ENCODE measurements at regions not wholly inside any gene's neighbourhood (a gene's known extent, or its start where the extent isn't known, plus 50 kb on each side); places are given as distances from the start of the nearest gene placed in this dataset.

DNA sequence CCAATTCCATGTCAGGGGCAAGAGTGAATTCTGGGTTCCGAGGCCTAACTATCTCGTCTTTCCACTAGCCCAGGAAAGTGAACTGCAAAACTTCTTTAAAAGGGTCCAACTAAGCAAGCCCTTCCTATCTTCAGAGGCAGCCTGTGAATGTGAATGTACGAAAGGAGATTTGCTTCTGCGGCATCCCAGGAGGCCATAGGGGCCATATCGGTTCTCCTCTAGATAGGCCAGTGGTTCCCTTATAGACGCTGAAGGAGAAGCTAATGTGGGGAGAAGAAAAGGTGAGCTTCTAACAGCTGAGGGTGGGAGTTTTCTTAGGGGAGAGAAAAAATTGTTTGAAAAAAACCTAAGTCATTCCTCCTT is 128.0 kb upstream of the C1orf174 start:
- no peak for DNase-seq (ENCODE audit: extremely low read depth in 1 of 11, low read depth in 9 of 11, low spot score in 4 of 11)

DNA sequence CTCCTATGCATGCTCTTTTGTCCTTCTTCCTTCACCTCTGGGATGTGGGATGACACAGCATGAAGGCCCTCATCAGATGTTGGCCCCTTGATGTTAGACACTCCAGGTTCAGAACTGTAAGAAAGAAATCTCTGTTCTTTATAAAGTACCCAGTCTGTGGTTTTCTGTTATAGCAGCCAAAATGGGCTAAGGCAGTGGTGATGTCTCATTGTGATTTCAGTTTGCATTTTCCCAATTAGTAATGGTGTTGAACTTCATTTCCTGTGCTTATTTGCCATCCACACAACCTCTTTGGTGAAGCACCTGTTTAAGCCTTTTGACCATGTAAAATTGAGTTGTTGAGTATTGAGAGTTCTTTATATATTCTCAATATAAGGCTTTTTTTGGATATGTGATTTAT is 129.3 kb upstream of the C1orf174 start:
- no peak for DNase-seq (ENCODE audit: extremely low read depth in 1 of 11, low read depth in 9 of 11, low spot score in 4 of 11)

DNA sequence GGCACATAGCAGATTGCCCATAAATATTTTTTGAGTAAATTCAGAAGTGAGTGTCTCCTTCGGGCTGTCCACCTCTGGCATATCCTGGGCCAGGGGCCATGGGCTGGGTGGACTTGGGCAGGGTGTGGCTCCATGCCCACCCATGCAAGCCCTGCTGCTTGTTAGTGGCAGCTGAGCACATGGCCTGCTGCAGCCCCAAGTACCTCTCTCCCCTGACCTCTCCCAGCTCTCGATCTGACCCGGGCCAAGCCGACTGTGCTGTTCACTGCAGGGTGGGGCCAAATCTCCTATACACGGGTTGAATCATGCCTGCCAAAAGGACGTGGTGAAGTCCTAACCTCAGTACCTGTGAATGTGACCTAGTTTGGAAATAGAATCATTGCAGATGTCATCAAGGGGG is 132.5 kb upstream of the C1orf174 start:
- no peak for DNase-seq (ENCODE audit: extremely low read depth in 1 of 11, low read depth in 9 of 11, low spot score in 4 of 11)

DNA sequence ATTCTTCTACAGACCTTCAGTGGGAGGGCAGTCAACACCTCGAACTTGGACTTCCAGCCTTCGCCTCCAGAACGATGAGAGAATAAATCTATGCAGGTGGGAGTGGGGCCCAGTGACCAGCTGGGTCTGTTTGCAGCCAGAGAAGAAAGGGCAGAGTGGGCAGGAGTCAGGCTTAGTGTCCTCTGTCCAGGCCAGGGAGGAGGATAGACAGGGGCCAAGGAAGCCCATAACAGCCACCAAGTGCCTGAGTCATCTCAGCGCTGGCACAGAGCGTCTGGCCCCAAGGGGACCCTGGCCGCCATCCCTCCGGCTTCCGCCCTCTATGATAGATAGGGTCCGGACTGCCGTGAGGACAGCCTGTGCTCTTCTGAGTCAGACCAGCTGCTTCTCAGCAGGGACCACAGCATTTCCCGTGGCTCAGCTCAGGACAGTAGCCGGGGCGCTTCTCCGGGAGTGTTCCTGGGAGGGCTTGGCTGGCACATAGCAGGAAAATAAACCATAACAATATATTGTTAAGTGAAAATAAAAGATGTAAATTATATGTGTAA is 133.1 kb upstream of the C1orf174 start:
- DNase-seq (ENCODE audit: extremely low read depth in 1 of 11, low read depth in 9 of 11, low spot score in 4 of 11), result no peak

DNA sequence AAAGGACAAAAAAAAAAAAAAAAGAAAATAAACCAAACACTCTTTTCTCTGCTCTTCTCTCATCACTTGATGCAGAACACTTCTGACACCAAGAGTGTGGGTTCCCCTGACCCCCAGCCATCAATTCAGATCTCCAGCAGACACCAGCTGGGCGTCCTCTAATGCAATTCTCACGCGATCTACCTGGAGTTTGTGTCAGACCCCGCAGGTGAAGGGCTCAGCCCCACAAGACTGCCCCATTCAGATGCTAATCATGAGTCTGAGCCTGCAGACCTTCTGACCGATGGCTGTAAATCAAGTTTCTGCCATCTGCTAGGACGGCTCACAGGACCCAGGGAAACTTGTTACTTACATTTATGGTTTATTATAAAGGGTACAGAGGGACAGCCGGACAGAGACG is 133.6 kb upstream of the C1orf174 start:
- DNase-seq (ENCODE audit: extremely low read depth in 1 of 11, low read depth in 9 of 11, low spot score in 4 of 11), result no peak

DNA sequence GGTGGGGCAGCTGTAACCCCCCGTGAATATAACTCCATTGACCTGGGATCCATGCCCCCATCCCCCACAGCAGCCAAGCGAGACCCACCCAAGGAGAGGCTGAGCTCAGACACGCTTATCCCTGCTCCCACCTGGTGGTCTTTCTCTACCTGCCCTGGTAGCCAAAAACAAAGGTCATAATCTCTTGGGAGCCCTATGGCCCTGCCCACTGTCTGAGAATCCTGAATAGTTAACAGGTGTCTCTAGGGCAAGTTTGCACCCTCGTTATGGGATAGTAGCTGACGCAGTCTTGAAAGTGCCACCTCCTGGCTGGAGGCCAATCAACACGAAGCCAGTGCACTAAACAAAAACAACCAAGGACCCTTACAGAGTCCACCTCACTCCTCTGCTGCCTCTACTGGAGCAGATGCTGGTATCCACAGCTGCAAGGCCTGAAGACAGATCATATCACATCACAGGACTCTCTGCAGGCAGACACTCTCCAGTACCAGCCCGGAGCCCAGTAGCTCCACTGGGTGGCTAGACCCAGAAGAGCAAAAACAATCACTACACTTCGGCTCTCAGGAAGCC is 134.3 kb upstream of the C1orf174 start:
- no peak for DNase-seq (ENCODE audit: extremely low read depth in 1 of 11, low read depth in 9 of 11, low spot score in 4 of 11)

DNA sequence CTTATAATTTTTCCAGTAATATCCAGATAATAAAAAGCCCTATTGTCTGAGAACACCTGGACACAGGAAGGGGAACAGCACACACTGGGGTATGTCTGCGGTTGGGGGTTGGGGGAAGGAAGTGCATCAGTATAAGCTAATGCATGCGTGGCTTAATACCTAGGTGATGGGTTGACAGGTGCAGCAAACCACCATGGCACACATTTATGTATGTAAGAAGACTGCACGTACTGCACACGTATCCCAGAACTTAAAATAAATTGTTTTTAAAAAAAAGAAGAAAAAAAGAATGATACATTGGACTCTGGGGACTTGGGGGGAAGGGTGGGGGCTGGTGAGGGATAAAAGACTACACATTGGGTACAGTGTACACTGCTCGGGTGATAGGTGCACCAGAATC is 144.9 kb upstream of the C1orf174 start:
- DNase-seq (ENCODE audit: extremely low read depth in 1 of 11, low read depth in 9 of 11, low spot score in 4 of 11), result no peak

DNA sequence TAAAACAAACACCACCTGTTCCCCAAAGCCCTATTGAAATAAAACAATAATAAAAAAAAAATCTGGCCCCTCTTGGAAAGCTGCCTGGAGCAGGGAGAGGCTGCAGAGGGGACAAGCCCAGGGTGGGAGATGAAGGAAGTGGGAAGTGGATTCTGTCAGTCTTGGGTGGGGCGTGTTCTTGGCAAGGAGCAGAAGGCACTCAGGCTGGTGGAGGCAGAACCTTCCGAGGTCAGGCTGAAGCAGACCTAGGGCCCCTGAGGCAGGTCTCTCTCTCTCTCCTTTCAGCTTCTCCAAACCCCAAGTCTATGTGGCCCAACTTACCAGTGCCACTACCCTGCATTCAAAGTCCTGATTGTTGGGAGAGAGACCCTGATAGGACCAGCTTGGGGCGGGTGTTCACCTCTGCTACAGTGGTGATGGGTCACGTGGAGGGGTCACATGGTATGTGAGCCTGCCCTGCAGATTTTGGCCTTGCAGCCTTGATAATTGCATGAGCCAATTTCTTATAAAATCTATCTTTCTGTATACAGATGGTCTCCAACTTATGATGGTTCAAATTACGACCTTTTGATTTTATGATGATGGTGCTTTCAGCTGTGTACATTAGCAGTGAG is 145.4 kb upstream of the C1orf174 start:
- no peak for DNase-seq (ENCODE audit: extremely low read depth in 1 of 11, low read depth in 9 of 11, low spot score in 4 of 11)

DNA sequence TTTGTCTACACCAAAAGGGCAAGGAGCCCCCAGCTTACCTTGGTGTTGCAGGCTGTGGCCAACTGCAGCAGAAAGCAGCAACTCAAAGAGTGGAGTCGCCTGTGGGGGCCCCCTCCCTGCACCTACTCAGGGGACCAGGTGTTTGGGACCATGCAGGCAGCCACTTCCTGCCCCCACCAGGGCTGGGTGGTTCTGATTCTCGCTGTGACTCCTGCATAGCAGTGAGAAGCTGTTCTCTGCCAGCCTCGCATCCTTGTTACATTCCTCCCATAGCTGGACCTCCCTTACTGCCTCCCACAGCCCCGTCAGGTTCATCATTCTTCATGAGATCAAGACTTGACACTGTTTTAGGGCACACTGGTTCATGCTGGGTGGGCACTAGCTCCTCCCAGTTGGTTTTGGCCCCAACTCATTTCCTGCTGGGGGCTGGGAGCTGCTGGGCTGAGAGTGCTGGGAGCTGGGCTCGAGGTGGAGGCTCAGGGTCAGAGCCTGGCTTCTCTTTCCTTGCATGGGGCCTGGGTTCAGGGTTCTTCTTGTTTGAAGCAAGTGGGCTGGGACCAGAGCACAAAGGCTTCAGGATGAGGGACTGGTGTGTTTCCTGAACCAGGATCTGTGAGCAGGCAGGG is 146.9 kb upstream of the C1orf174 start:
- no peak for DNase-seq (ENCODE audit: extremely low read depth in 1 of 11, low read depth in 9 of 11, low spot score in 4 of 11)

DNA sequence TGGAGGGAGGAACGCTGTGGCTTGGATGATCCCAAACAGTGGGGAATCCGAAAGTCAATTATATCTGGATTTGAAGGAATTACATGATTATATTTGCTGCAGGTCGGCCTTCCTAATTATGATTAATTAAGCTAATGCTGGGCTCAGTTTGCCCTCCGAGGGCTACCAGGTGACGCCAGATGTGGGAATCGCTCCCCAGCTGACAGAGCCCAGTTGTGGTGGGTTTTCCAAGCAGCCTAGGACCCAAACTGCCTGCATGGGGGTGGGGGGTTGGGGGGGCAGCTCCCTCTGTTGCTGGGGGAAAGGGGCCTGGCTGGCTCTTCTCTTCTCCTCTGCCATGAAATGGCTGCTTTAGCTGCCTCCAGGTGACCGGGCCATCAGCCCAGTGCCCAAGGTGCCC is 147.6 kb upstream of the C1orf174 start:
- no peak for DNase-seq (ENCODE audit: extremely low read depth in 1 of 11, low read depth in 9 of 11, low spot score in 4 of 11)

DNA sequence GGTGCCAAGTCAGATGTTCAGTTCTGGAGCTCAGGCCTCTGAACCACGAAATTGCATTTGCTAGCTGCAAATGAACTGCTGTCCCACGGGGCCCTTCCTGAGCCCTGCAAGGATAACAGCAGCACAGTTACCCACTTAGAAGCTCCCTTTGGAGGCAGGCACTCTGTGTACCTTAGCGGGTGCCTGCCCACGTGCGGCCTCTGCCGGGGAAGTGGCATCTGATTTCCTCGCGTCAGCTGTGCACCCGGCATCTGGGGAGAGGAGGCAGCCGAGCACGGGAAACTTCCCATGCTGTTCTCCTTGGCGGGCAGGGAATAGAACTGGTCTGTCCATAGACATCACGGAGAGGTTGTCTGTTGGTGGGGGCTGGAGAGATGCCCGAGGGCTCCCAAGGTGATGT is 148.0 kb upstream of the C1orf174 start:
- peak in 1 of 11 donors; percentile 15 for DNase-seq (ENCODE audit: extremely low read depth in 1 of 11, low read depth in 9 of 11, low spot score in 4 of 11)

DNA sequence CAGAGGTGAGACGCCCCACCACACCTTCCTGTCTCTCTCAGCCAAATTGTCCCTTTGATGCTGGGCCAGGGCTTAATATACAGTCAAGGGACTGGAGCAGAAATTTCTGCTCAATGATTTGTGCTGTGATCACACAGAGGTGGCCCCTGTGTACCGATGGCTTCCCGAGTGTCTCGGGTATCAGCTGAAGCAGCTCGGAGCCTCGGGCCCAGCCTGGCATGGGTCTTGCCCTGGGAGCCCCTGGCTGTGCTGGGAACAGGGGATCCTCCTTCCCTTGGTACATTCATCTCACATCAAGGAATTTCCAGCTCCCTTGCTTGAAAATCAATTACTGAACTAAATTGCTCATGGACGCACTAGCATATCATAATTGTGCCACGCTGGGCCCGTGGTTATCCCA is 148.8 kb upstream of the C1orf174 start:
- DNase-seq (ENCODE audit: extremely low read depth in 1 of 11, low read depth in 9 of 11, low spot score in 4 of 11), result no peak

DNA sequence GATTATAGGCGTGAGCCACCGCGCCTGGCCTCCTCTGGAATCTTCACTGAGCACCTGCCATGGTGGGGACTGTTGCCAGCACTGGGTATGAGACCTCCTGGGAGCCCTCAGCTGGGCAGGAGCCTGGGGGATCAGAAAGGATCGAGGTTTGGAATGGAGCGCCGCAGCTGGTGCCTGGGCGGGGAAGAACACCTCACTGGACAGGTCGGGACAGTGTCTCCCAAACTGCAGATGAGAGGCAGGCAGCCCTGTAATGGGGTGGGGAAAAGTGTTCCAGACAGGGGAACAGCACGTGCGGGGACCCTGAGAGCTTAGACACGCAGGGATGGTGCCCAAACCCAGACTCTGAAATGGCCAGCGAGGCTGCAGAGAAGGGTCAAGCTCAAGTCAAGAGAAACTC is 150.9 kb upstream of the C1orf174 start:
- no peak for DNase-seq (ENCODE audit: extremely low read depth in 1 of 11, low read depth in 9 of 11, low spot score in 4 of 11)

DNA sequence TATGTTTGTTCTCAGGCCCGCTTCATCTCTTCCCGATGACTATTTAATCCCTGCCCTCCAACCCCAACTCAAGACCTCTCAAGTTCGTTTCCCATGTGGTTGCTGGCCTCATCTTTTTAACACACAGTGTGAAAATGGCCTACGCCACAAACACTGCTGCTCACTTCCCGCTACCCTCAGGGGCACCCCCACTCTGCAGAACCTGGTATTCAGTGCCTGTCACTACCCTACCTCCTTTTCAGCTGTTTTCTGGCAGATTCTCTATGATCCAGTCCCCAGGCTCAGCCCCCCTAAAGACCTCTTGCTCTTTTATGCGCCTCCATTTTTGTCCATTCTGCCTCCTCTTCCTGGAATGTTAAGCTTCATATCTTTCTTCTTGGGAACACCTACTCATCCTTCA is 152.6 kb upstream of the C1orf174 start:
- no peak for DNase-seq (ENCODE audit: extremely low read depth in 1 of 11, low read depth in 9 of 11, low spot score in 4 of 11)

DNA sequence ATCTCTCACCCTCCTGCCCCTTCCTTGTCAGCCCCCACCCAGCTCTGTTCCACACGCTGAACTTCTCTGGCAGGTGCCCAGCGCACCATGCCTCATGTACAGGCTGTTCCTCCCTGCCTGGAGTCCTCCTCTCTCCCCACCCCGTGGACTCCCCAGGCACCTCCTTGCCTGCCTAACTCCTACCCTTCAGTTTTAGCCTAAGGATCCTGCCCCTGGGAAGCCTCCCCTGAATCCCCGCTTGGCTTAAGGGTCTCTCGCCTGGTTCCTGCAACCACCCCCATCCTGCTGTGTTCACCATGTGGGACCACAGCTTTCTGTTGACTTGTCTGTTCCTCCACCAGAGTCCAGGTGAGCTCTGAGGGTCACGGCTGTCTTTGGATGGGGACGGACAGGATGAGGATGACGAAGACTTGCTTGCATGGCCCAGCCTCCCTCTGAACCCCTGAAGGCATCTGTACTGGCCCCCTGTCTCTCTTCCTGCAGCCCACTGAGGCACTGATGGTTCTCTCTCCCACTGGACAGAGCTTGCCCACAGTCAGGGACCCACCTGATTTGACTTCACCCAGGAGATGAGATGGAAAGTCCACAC is 153.2 kb upstream of the C1orf174 start:
- DNase-seq (ENCODE audit: extremely low read depth in 1 of 11, low read depth in 9 of 11, low spot score in 4 of 11), result no peak

DNA sequence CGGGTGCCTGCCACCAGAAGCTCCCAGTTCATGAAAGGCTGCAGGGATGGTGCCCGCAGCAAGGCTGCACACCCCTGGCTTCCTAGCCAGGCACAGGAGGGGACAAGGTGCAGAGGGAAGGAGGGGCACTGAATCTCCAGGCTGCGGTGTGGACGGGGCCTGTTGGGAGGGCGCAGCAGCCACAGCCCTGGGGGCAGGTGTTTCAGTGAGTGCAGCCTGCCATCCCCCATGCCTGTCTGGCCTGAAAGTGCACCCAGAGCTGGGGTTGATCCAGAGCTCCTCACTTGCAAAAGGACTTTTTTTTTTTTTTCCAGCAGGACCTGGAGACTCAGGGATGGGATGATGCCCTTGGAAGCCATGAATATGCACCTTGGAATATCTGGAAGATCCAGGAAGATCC is 153.7 kb upstream of the C1orf174 start:
- no peak for DNase-seq (ENCODE audit: extremely low read depth in 1 of 11, low read depth in 9 of 11, low spot score in 4 of 11)

DNA sequence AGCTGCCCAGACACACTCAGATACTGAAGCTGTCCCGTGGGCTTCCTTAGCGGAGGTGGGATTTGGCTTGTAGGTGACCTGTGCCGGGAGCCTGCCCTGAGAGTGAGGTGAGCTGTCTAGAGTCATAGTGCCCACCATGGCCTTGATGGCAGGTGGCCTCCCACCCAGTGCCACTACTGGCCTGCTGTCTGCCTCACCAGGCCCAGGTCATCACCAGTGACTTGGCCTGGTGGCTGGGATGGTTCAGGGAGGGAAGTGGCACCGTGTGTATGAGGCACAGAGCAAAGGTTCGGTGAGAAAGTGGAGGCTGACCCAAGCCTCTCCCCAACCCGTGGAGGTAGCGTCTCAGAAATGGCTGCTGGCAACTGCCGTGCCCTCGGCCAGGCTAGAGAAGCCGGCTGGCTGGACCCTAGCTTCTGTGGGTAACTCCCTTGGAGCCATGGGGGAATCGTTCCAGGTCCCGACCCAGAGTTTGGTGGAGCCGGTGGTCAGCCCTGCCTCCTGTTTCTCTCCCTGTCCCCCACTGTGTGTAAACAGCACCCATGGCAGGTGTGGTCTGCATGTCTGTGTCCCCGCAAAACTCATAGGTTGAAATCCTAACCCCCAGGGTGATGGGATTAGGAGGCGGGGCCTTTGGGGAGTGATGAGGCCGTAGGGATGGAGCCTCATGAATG is 155.4 kb upstream of the C1orf174 start:
- no peak for DNase-seq (ENCODE audit: extremely low read depth in 1 of 11, low read depth in 9 of 11, low spot score in 4 of 11)

DNA sequence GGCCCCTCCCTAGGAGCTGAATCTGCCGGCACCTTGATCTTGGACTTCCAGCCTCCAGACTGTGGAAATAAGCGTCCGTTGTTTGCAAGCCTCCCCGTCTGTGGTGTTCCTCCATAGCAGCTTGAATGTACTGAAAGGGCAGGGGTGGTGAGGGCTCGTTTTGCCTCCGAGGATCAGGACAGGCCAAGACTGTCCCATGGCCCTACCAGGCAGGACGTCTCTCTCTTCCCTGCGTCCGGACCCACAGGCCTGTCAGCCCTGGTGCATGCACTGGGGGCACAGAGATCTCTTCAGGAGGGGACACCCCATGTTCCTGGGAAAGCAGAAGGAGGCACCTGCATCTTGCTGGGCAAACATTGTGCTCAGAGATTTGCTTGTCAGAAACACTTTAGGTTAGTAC is 156.3 kb upstream of the C1orf174 start:
- DNase-seq (ENCODE audit: extremely low read depth in 1 of 11, low read depth in 9 of 11, low spot score in 4 of 11), result no peak

DNA sequence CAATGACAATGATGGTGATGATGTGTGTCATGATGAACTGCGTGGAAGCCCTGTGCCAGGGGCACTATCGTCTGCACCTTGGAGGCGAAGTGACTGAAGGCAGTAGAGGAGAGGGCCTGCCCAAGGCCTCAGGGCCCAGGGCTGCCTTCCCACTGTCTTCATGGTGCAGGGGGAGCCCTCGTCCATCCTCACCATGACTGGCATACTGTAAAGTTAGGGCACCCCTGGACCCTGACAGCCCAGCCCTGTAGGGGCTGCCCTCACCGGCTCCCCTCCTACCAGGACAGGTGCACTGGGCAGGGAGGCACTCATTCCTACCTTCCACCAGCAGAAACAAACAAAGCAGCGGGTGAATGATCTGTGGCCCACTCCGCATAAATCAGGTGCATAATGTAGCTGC is 156.9 kb upstream of the C1orf174 start:
- DNase-seq (ENCODE audit: extremely low read depth in 1 of 11, low read depth in 9 of 11, low spot score in 4 of 11), result no peak

DNA sequence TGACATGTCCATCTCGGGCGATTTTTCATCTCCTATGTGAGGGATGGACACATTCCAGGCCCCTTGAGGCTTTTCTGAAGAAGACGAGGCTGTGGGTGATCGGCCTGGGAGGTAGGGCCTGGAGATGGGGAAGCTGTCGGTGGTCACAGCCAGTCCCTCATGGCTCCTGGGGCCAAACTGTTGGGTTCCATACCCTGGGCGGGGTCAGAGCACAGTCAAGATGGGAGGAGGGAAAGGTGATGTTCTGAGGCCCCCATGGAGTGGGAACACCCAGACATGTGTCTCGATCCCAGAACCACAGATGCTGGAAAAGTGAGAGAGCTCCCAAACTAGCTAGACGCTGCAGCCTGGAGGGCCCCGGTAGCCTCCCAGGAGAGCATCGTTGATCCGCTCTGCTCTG is 157.5 kb upstream of the C1orf174 start:
- DNase-seq (ENCODE audit: extremely low read depth in 1 of 11, low read depth in 9 of 11, low spot score in 4 of 11), result no peak
